ENCODE measurements at regions not wholly inside any gene's neighbourhood (a gene's known extent, or its start where the extent isn't known, plus 50 kb on each side); places are given as distances from the start of the nearest gene placed in this dataset.

DNA sequence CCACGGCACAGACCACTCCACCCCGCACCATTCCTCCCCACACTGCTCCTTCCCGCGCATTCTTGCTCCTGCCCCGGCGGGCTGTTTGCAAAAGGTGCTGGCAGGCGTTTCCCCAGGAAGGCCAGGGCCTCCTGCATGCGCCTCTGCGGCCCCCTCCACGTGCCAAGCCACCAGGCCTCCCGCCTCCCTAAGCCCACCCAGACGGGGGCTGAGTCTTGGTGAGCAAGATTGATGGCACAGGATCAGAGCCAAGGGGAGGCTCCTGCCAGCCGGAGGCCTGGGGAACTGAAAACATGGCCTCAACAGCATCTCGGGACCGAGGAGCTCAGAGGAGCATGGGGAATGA, 328.3 kb upstream of the DIO3 start:
- TF ChIP-seq CTCF (IDR thresholded peaks at IDR 0.05; ENCODE audit: poor library complexity, severe bottlenecking), result no peak
- no peak for TF ChIP-seq POLR2AphosphoS5 (IDR thresholded peaks at IDR 0.05)

Data from neural cell (in vitro differentiated cells).